ENCODE measurements at regions not wholly inside any gene's neighbourhood (a gene's known extent, or its start where the extent isn't known, plus 50 kb on each side); places are given as distances from the start of the nearest gene placed in this dataset.

- TF ChIP-seq RAD21 (conservative IDR thresholded peaks at IDR 0.05 in 1 of 2, IDR thresholded peaks at IDR 0.05 in 1 of 2) (no peak), NR3C1 (IDR thresholded peaks at IDR 0.05) (no peak), CHD2 (IDR thresholded peaks at IDR 0.05; ENCODE audit: low read length, partially characterized antibody) (no peak), SMC3 (IDR thresholded peaks at IDR 0.05) (no peak), POLR2A (IDR thresholded peaks at IDR 0.05; ENCODE audit: low read length) (no peak), MYC (IDR thresholded peaks at IDR 0.05; ENCODE audit: borderline replicate concordance, low read length) (no peak)
- TF ChIP-seq, protein P1, sequence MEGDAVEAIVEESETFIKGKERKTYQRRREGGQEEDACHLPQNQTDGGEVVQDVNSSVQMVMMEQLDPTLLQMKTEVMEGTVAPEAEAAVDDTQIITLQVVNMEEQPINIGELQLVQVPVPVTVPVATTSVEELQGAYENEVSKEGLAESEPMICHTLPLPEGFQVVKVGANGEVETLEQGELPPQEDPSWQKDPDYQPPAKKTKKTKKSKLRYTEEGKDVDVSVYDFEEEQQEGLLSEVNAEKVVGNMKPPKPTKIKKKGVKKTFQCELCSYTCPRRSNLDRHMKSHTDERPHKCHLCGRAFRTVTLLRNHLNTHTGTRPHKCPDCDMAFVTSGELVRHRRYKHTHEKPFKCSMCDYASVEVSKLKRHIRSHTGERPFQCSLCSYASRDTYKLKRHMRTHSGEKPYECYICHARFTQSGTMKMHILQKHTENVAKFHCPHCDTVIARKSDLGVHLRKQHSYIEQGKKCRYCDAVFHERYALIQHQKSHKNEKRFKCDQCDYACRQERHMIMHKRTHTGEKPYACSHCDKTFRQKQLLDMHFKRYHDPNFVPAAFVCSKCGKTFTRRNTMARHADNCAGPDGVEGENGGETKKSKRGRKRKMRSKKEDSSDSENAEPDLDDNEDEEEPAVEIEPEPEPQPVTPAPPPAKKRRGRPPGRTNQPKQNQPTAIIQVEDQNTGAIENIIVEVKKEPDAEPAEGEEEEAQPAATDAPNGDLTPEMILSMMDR (IDR thresholded peaks at IDR 0.05): no peak
Measured at GRCh38 chr2:103007086-103007485, 245.3 kb downstream of the TMEM182 start.
